Astrocyte (in vitro differentiated cells and primary cell): ENCODE measurements at regions not wholly inside any gene's neighbourhood (a gene's known extent, or its start where the extent isn't known, plus 50 kb on each side); places are given as distances from the start of the nearest gene placed in this dataset.

Experiments
- DNase-seq: peaks from one replicate; pipeline ENCODE4 v3.0.0-alpha.2; 2010; ENCODE audit warnings: low read depth
- FAIRE-seq: peaks from 2 replicates; lab custom pipeline; 2011; peaks lifted over from hg19 to GRCh38; lab: Jason Lieb, UNC
- H2AFZ ChIP-seq: 2 replicates; pipeline ENCODE4 v1.6.0; 2012; ENCODE audit warnings: low read depth, low read length, inconsistent platforms
- H3K27ac ChIP-seq: 2 replicates; pipeline ENCODE4 v1.5.1; 2011; ENCODE audit warnings: low read depth, low read length, inconsistent platforms
- H3K27me3 ChIP-seq: 2 replicates; pipeline ENCODE4 v1.6.0; 2011; ENCODE audit warnings: low read length, inconsistent platforms; ENCODE audit not compliant: insufficient read depth
- H3K36me3 ChIP-seq: 2 replicates; pipeline ENCODE4 v1.5.1; 2011; ENCODE audit warnings: low read length, inconsistent platforms; ENCODE audit not compliant: insufficient read depth
- H3K4me1 ChIP-seq: 2 replicates; pipeline ENCODE4 v1.5.1; 2011; ENCODE audit warnings: low read length, inconsistent platforms; ENCODE audit not compliant: insufficient read depth
- H3K4me2 ChIP-seq: 2 replicates; pipeline ENCODE4 v1.6.0; 2012; ENCODE audit warnings: low read length, inconsistent platforms
- H3K4me3 ChIP-seq: 2 replicates; pipeline ENCODE4 v1.5.1; 2011; ENCODE audit warnings: low read depth, mild to moderate bottlenecking, low read length, inconsistent platforms; ENCODE audit not compliant: insufficient read depth
- H3K79me2 ChIP-seq: 2 replicates; pipeline ENCODE4 v1.6.0; 2012; ENCODE audit warnings: mild to moderate bottlenecking, low read length, inconsistent platforms; ENCODE audit not compliant: insufficient read depth
- H3K9ac ChIP-seq: 2 replicates; pipeline ENCODE4 v1.6.0; 2012; ENCODE audit warnings: mild to moderate bottlenecking, low read length, inconsistent platforms
- H3K9me3 ChIP-seq: 2 replicates; pipeline ENCODE4 v1.5.1; 2012; ENCODE audit warnings: low read depth, mild to moderate bottlenecking, low read length, inconsistent platforms; ENCODE audit not compliant: insufficient read depth
- H4K20me1 ChIP-seq: 2 replicates; pipeline ENCODE4 v1.6.0; 2012; ENCODE audit warnings: low read length, inconsistent platforms; ENCODE audit not compliant: insufficient read depth
- H3K27ac Mint-ChIP-seq: one replicate; pipeline ENCODE4 v1.8.0; 2021; ENCODE audit warnings: mild to moderate bottlenecking, mixed read lengths; ENCODE audit not compliant: unreplicated experiment
- H3K27me3 Mint-ChIP-seq: one replicate; pipeline ENCODE4 v1.8.0; 2021; ENCODE audit warnings: low read depth, mixed read lengths; ENCODE audit not compliant: unreplicated experiment
- H3K36me3 Mint-ChIP-seq: one replicate; pipeline ENCODE4 v1.8.0; 2021; ENCODE audit warnings: low read depth, mixed read lengths; ENCODE audit not compliant: unreplicated experiment
- H3K4me1 Mint-ChIP-seq: one replicate; pipeline ENCODE4 v1.8.0; 2021; ENCODE audit warnings: low read depth, mixed read lengths; ENCODE audit not compliant: unreplicated experiment
- H3K4me3 Mint-ChIP-seq: one replicate; pipeline ENCODE4 v1.8.0; 2021; ENCODE audit warnings: mild to moderate bottlenecking, moderate library complexity, mixed read lengths; ENCODE audit not compliant: unreplicated experiment
- H3K9me3 Mint-ChIP-seq: one replicate; pipeline ENCODE4 v1.8.0; 2021; ENCODE audit warnings: mild to moderate bottlenecking, mixed read lengths; ENCODE audit not compliant: unreplicated experiment
- CTCF ChIP-seq: IDR thresholded peaks from 2 replicates; pipeline ENCODE4 v1.5.1; 2011; ENCODE audit warnings: low read depth, mild to moderate bottlenecking, inconsistent platforms, low read length, moderate library complexity; ENCODE audit not compliant: insufficient read depth
- EZH2 ChIP-seq: IDR thresholded peaks from 2 replicates; pipeline ENCODE4 v1.6.1; 2012; ENCODE audit warnings: mild to moderate bottlenecking, low read length, inconsistent platforms; ENCODE audit not compliant: insufficient read depth

- no peak for FAIRE-seq
- Mint-ChIP-seq H3K36me3 (peaks cover 4% of the 10 kb centered on the region), H3K4me1 (peaks cover 8% of the 10 kb centered on the region)
These were observed 188.0 kb upstream of the PGRMC2 start for GRCh38 chr4:128475597-128475996.

GRCh38 chr4:128471576-128471975 lies 184.0 kb upstream of the PGRMC2 start:
- peaks cover 2% of the 10 kb centered on the region for H3K27me3 Mint-ChIP-seq
- peaks cover 10% of the 10 kb centered on the region for H3K9me3 Mint-ChIP-seq
- H3K4me3 Mint-ChIP-seq, result no peak overlapping the region
- peaks cover 14% of the 10 kb centered on the region for H3K4me1 Mint-ChIP-seq
- no peaks in the 10 kb centered on the region for H3K36me3 ChIP-seq
- no peak overlapping the region for H3K4me3 ChIP-seq
- H3K4me1 ChIP-seq, result peaks cover 4% of the 10 kb centered on the region
- TF ChIP-seq EZH2 (no peak), CTCF (no peak)
- H3K27ac ChIP-seq, result no peak overlapping the region
- FAIRE-seq (no peak), DNase-seq (no peak)
- H3K27me3 ChIP-seq, result no peaks in the 10 kb centered on the region
- H3K36me3 Mint-ChIP-seq, result peaks cover 12% of the 10 kb centered on the region
- H3K9me3 ChIP-seq, result no peaks in the 10 kb centered on the region
- H3K27ac Mint-ChIP-seq, result no peak overlapping the region
- H3K79me2 ChIP-seq, result no peaks in the 10 kb centered on the region
- H4K20me1 ChIP-seq, result no peaks in the 10 kb centered on the region
- peak overlapping the region; percentile 13 for H2AFZ ChIP-seq
- H3K4me2 ChIP-seq, result no peak overlapping the region
- H3K9ac ChIP-seq, result no peak overlapping the region

More at GRCh38 chr4:128475597-128475996, 188.0 kb upstream of the PGRMC2 start:
- no peaks in the 10 kb centered on the region for H3K9me3 ChIP-seq
- Mint-ChIP-seq H3K9me3 (peaks cover 10% of the 10 kb centered on the region), H3K4me3 (no peak overlapping the region), H3K27me3 (peaks cover 2% of the 10 kb centered on the region), H3K27ac (no peak overlapping the region)
- no peaks in the 10 kb centered on the region for H3K79me2 ChIP-seq
- no peak overlapping the region for H3K4me2 ChIP-seq
- no peaks in the 10 kb centered on the region for H3K4me1 ChIP-seq
- no peak overlapping the region for H3K9ac ChIP-seq
- no peaks in the 10 kb centered on the region for H3K27me3 ChIP-seq
- H3K36me3 ChIP-seq, result no peaks in the 10 kb centered on the region
- no peaks in the 10 kb centered on the region for H4K20me1 ChIP-seq
- H2AFZ ChIP-seq, result no peak overlapping the region
- no peak for DNase-seq
- TF ChIP-seq CTCF (no peak), EZH2 (no peak)
- no peak overlapping the region for H3K27ac ChIP-seq
- no peak overlapping the region for H3K4me3 ChIP-seq

- Histone ChIP-seq H3K36me3 (no peaks in the 10 kb centered on the region), H3K27me3 (no peaks in the 10 kb centered on the region), H2AFZ (no peak overlapping the region), H3K4me2 (no peak overlapping the region), H3K4me1 (peaks cover 4% of the 10 kb centered on the region), H3K27ac (no peak overlapping the region), H3K9ac (no peak overlapping the region), H3K79me2 (no peaks in the 10 kb centered on the region), H4K20me1 (no peaks in the 10 kb centered on the region), H3K9me3 (no peaks in the 10 kb centered on the region), H3K4me3 (no peak overlapping the region)
- no peak overlapping the region for H3K4me3 Mint-ChIP-seq
- H3K36me3 Mint-ChIP-seq, result peaks cover 12% of the 10 kb centered on the region
- H3K4me1 Mint-ChIP-seq, result peaks cover 14% of the 10 kb centered on the region
- no peak overlapping the region for H3K27ac Mint-ChIP-seq
- TF ChIP-seq EZH2 (no peak), CTCF (no peak)
- DNase-seq, result no peak
- peaks cover 2% of the 10 kb centered on the region for H3K27me3 Mint-ChIP-seq
- FAIRE-seq, result no peak
- H3K9me3 Mint-ChIP-seq, result peaks cover 8% of the 10 kb centered on the region
These were observed 183.0 kb upstream of the PGRMC2 start for GRCh38 chr4:128470492-128471053.
